Body of pancreas (tissue), 4 donors: ENCODE measurements at regions not wholly inside any gene's neighbourhood (a gene's known extent, or its start where the extent isn't known, plus 50 kb on each side); places are given as distances from the start of the nearest gene placed in this dataset.

ENCODE experiments used
- ATAC-seq: fragments of 150-250 bp; one replicate; pipeline ENCODE4 v1.9.1; 2016
- DNase-seq, 4 donors: peaks; one replicate each; pipeline ENCODE4 v3.0.0-alpha.2; 2019
- H3K27ac ChIP-seq, 4 donors: fragments of 200-600 bp; sonication (generic); 1 replicate in 3 of 4; 2 replicates in 1 of 4; pipeline versions ENCODE4 v1.5.1 to v1.6.1; 2016 to 2019; ENCODE audit warnings: mild to moderate bottlenecking in 1 of 4, mixed read lengths in 1 of 4, moderate library complexity in 1 of 4
- H3K27me3 ChIP-seq, 2 donors: fragments of 200-600 bp; sonication (generic); one replicate each; pipeline ENCODE4 v1.6.0; 2016; ENCODE audit warnings: mild to moderate bottlenecking in 1 of 2
- H3K36me3 ChIP-seq, 2 donors: fragments of 200-600 bp; sonication (generic); replicated peaks in 1 of 2; 2 replicates each; pipeline ENCODE4 v1.5.1; 2016; ENCODE audit warnings: low read depth in 2 of 2; ENCODE audit not compliant: insufficient read depth in 1 of 2
- H3K4me1 ChIP-seq: fragments of 200-600 bp; sonication (generic); one replicate; pipeline ENCODE4 v1.6.0; 2016
- H3K4me3 ChIP-seq, 2 donors: fragments of 200-600 bp; sonication (generic); 1 replicate in 1 of 2; 2 replicates in 1 of 2; pipeline ENCODE4 v1.5.1; 2016 to 2019
- H3K9me3 ChIP-seq, 3 donors: fragments of 200-600 bp; sonication (generic); 1 replicate in 2 of 3; 2 replicates in 1 of 3; pipeline ENCODE4 v1.5.1; 2016
- CTCF ChIP-seq, 7 experiments: fragments of 450-650 bp in 4 of 7; fragments of 200-600 bp in 3 of 7; sonication (generic) in 3 of 7; IDR thresholded peaks; one replicate each; pipeline ENCODE4 v1.5.1; 2016 to 2019; ENCODE audit warnings: antibody characterized with exemption in 7 of 7
- POLR2A ChIP-seq, 3 donors: fragments of 450-650 bp; IDR thresholded peaks; one replicate each; pipeline ENCODE4 v1.6.1; 2016; ENCODE audit warnings: antibody characterized with exemption in 3 of 3, mild to moderate bottlenecking in 2 of 3
- WGBS, 2 donors: methylation state at CpG; one replicate each; pipeline ENCODE4 v1.1.5; 2017; 5-methylcytosine and 5-hydroxymethylcytosine counted together
- intact Hi-C: fragments of 100-400 bp; cut with DNase I; formaldehyde crosslinking; loops from one replicate; pipeline ENCODE4 v1.15.1; 2023

GRCh38 chr16:73616166-73616753, 568.3 kb upstream of the ZFHX3 start:
- Histone ChIP-seq H3K4me3 (no peak overlapping the region), H3K36me3 (no peaks in the 10 kb centered on the region), H3K27me3 (no peaks in the 10 kb centered on the region), H3K4me1 (no peaks in the 10 kb centered on the region), H3K27ac (no peak overlapping the region), H3K9me3 (no peaks in the 10 kb centered on the region)
- ATAC-seq (no peak), DNase-seq (no peak)
- intact Hi-C loops, result no loop called here
- TF ChIP-seq POLR2A (IDR thresholded peaks at IDR 0.05) (no peak), CTCF (IDR thresholded peaks at IDR 0.05) (no peak)
- 64 to 66% methylated on average over 5 of the region's 5 CpGs for WGBS, 2 donors

GRCh38 chr16:73615071-73615940, 567.4 kb upstream of the ZFHX3 start:
- TF ChIP-seq POLR2A (IDR thresholded peaks at IDR 0.05) (no peak), CTCF (IDR thresholded peaks at IDR 0.05) (no peak)

GRCh38 chr16:73614131-73614530, 566.2 kb upstream of the ZFHX3 start:
- ATAC-seq, result no peak
- intact Hi-C loops, result no loop called here
- no peak overlapping the region for H3K27ac ChIP-seq
- no peak for DNase-seq
- no peaks in the 10 kb centered on the region for H3K36me3 ChIP-seq
- H3K4me1 ChIP-seq, result no peaks in the 10 kb centered on the region
- no peak overlapping the region for H3K4me3 ChIP-seq
- H3K27me3 ChIP-seq, result no peaks in the 10 kb centered on the region
- H3K9me3 ChIP-seq, result no peaks in the 10 kb centered on the region
- WGBS, 2 donors, result 67 to 73% methylated on average over 4 of the region's 4 CpGs
- TF ChIP-seq CTCF (IDR thresholded peaks at IDR 0.05) (no peak), POLR2A (IDR thresholded peaks at IDR 0.05) (no peak)

More at GRCh38 chr16:73615071-73615940, 567.4 kb upstream of the ZFHX3 start:
- DNase-seq (no peak), ATAC-seq (no peak)
- no peaks in the 10 kb centered on the region for H3K27me3 ChIP-seq
- H3K27ac ChIP-seq, result no peak overlapping the region
- no peak overlapping the region for H3K4me3 ChIP-seq
- H3K4me1 ChIP-seq, result no peaks in the 10 kb centered on the region
- intact Hi-C loops, result no loop called here
- H3K9me3 ChIP-seq, result no peaks in the 10 kb centered on the region
- H3K36me3 ChIP-seq, result no peaks in the 10 kb centered on the region
- WGBS, 2 donors, result 58 to 60% methylated on average over 14 of the region's 14 CpGs

- Histone ChIP-seq H3K27ac (no peak overlapping the region), H3K27me3 (no peaks in the 10 kb centered on the region), H3K4me1 (no peaks in the 10 kb centered on the region), H3K9me3 (no peaks in the 10 kb centered on the region), H3K36me3 (no peaks in the 10 kb centered on the region), H3K4me3 (no peak overlapping the region)
- no peak for ATAC-seq
- TF ChIP-seq POLR2A (IDR thresholded peaks at IDR 0.05) (no peak), CTCF (IDR thresholded peaks at IDR 0.05) (no peak)
- intact Hi-C loops, result no loop called here
- DNase-seq, result no peak
- WGBS, 2 donors, result 32 to 37% methylated on average over 5 of the region's 5 CpGs
Measured at GRCh38 chr16:73610605-73611156, 562.8 kb upstream of the ZFHX3 start.
